Caco-2 (cell line): ENCODE measurements at regions not wholly inside any gene's neighbourhood (a gene's known extent, or its start where the extent isn't known, plus 50 kb on each side); places are given as distances from the start of the nearest gene placed in this dataset.

Source experiments
- BruUV-seq: library from RNA; stranded (reverse); fragments of 400-500 nt; replicated peaks from 2 replicates; lab custom pipeline; 2021; lab: Mats Ljungman, UMichigan
- CTCF ChIA-PET: fragments of 300-600 bp; sonication (Branson Sonifier 250); formaldehyde crosslinking; loops from one replicate; lab custom pipeline; 2022; ENCODE audit warnings: antibody characterized with exemption; lab: Charles Lee
- POLR2A ChIA-PET: fragments of 300-600 bp; sonication (Branson Sonifier 250); formaldehyde crosslinking; loops from one replicate; lab custom pipeline; 2022; ENCODE audit warnings: antibody characterized with exemption; lab: Charles Lee
- DNase-seq, 2 experiments: peaks; one replicate each; pipeline versions ENCODE4 v3.0.0 to v3.0.0-alpha.2; 2020 to 2022
- H3K27me3 ChIP-seq: replicated peaks from 2 replicates; pipeline ENCODE4 v1.6.0; 2011; ENCODE audit warnings: low read length; ENCODE audit not compliant: control insufficient read depth, insufficient read depth
- H3K36me3 ChIP-seq: 2 replicates; pipeline ENCODE4 v1.5.1; 2011; ENCODE audit warnings: low read length; ENCODE audit not compliant: control insufficient read depth, insufficient read depth
- H3K4me1 ChIP-seq: fragments of 250-450 bp; sonication (Bioruptor Pico); 2 replicates; pipeline ENCODE4 v1.5.1; 2020; ENCODE audit warnings: mild to moderate bottlenecking
- H3K4me3 ChIP-seq: 2 replicates; pipeline ENCODE4 v1.5.1; 2011; ENCODE audit warnings: low read depth, mild to moderate bottlenecking, control low read depth, low read length
- H3K9me3 ChIP-seq: fragments of 250-450 bp; sonication (Bioruptor Pico); 2 replicates; pipeline ENCODE4 v1.5.1; 2020; ENCODE audit warnings: mild to moderate bottlenecking, moderate library complexity
- H3K27ac Mint-ChIP-seq: one replicate; pipeline ENCODE4 v1.8.0; 2022; ENCODE audit warnings: mixed read lengths; ENCODE audit not compliant: unreplicated experiment
- H3K27me3 Mint-ChIP-seq: one replicate; pipeline ENCODE4 v1.8.0; 2022; ENCODE audit warnings: mixed read lengths; ENCODE audit not compliant: insufficient read depth, unreplicated experiment
- H3K36me3 Mint-ChIP-seq: one replicate; pipeline ENCODE4 v1.8.0; 2022; ENCODE audit warnings: mild to moderate bottlenecking, mixed read lengths; ENCODE audit not compliant: insufficient read depth, unreplicated experiment
- H3K4me1 Mint-ChIP-seq: one replicate; pipeline ENCODE4 v1.8.0; 2022; ENCODE audit warnings: low read depth, mixed read lengths; ENCODE audit not compliant: unreplicated experiment
- H3K4me3 Mint-ChIP-seq: one replicate; pipeline ENCODE4 v1.8.0; 2022; ENCODE audit warnings: mild to moderate bottlenecking, moderate library complexity, mixed read lengths; ENCODE audit not compliant: unreplicated experiment
- H3K9me3 Mint-ChIP-seq: one replicate; pipeline ENCODE4 v1.8.0; 2022; ENCODE audit warnings: mixed read lengths; ENCODE audit not compliant: unreplicated experiment
- CTCF ChIP-seq, 2 experiments: fragments of 200-600 bp in 1 of 2; IDR thresholded peaks; 1 replicate in 1 of 2; 2 replicates in 1 of 2; pipeline versions ENCODE4 v1.5.1 to v1.8.0; 2011 to 2022; ENCODE audit warnings: antibody characterized with exemption in 1 of 2, control low read depth in 1 of 2, inconsistent platforms in 1 of 2, low read depth in 1 of 2, low read length in 1 of 2, mild to moderate bottlenecking in 1 of 2, moderate library complexity in 1 of 2; ENCODE audit not compliant: insufficient read depth in 1 of 2, severe bottlenecking in 1 of 2, unreplicated experiment in 1 of 2
- intact Hi-C: fragments of 100-400 bp; cut with micrococcal nuclease; formaldehyde crosslinking; loops from one replicate; pipeline ENCODE4 v1.10.0; 2022; ENCODE audit not compliant: unreplicated experiment

GRCh38 chr6:115847671-115848070 lies 213.0 kb downstream of the FRK start:
- H3K4me3 Mint-ChIP-seq = no peak overlapping the region
- BruUV-seq = no TSS peak
- Histone ChIP-seq H3K36me3 (no peaks in the 10 kb centered on the region), H3K9me3 (no peaks in the 10 kb centered on the region), H3K4me3 (no peak overlapping the region), H3K27me3 (no peaks in the 10 kb centered on the region), H3K4me1 (no peaks in the 10 kb centered on the region)
- no peaks in the 10 kb centered on the region for H3K4me1 Mint-ChIP-seq
- ChIA-PET CTCF (no interaction called here), POLR2A (no interaction called here)
- H3K27ac Mint-ChIP-seq = no peak overlapping the region
- H3K27me3 Mint-ChIP-seq = peaks cover 14% of the 10 kb centered on the region
- no peak for TF ChIP-seq CTCF (IDR thresholded peaks at IDR 0.05; ENCODE audit: insufficient read depth in 1 of 2, low read depth in 1 of 2, low read length in 1 of 2, severe bottlenecking in 1 of 2, unreplicated experiment in 1 of 2)
- no peak for DNase-seq
- no peaks in the 10 kb centered on the region for H3K36me3 Mint-ChIP-seq
- H3K9me3 Mint-ChIP-seq = no peaks in the 10 kb centered on the region
- intact Hi-C loops = no loop called here

GRCh38 chr6:115843945-115844344 lies 216.7 kb downstream of the FRK start:
- Histone ChIP-seq H3K9me3 (no peaks in the 10 kb centered on the region), H3K4me1 (no peaks in the 10 kb centered on the region), H3K4me3 (no peak overlapping the region), H3K27me3 (no peaks in the 10 kb centered on the region), H3K36me3 (no peaks in the 10 kb centered on the region)
- Mint-ChIP-seq H3K4me3 (no peak overlapping the region), H3K9me3 (no peaks in the 10 kb centered on the region), H3K4me1 (no peaks in the 10 kb centered on the region), H3K27ac (no peak overlapping the region), H3K27me3 (peaks cover 14% of the 10 kb centered on the region), H3K36me3 (no peaks in the 10 kb centered on the region)
- BruUV-seq = no TSS peak
- ChIA-PET POLR2A (no interaction called here), CTCF (no interaction called here)
- no peak for DNase-seq
- TF ChIP-seq CTCF (IDR thresholded peaks at IDR 0.05; ENCODE audit: insufficient read depth in 1 of 2, low read depth in 1 of 2, low read length in 1 of 2, severe bottlenecking in 1 of 2, unreplicated experiment in 1 of 2) = no peak
- intact Hi-C loops = no loop called here

GRCh38 chr6:115842338-115842737 lies 218.4 kb downstream of the FRK start:
- H3K9me3 Mint-ChIP-seq = no peaks in the 10 kb centered on the region
- peaks cover 10% of the 10 kb centered on the region for H3K27me3 Mint-ChIP-seq
- Histone ChIP-seq H3K36me3 (no peaks in the 10 kb centered on the region), H3K4me3 (no peak overlapping the region), H3K27me3 (no peaks in the 10 kb centered on the region), H3K9me3 (no peaks in the 10 kb centered on the region), H3K4me1 (no peaks in the 10 kb centered on the region)
- intact Hi-C loops = no loop called here
- H3K4me3 Mint-ChIP-seq = no peak overlapping the region
- no peaks in the 10 kb centered on the region for H3K4me1 Mint-ChIP-seq
- POLR2A ChIA-PET = no interaction called here
- DNase-seq = no peak
- CTCF ChIA-PET = no interaction called here
- no peak overlapping the region for H3K27ac Mint-ChIP-seq
- no TSS peak for BruUV-seq
- H3K36me3 Mint-ChIP-seq = no peaks in the 10 kb centered on the region
- no peak for TF ChIP-seq CTCF (IDR thresholded peaks at IDR 0.05; ENCODE audit: insufficient read depth in 1 of 2, low read depth in 1 of 2, low read length in 1 of 2, severe bottlenecking in 1 of 2, unreplicated experiment in 1 of 2)
